HG02938 (cell line): ENCODE measurements at regions not wholly inside any gene's neighbourhood (a gene's known extent, or its start where the extent isn't known, plus 50 kb on each side); places are given as distances from the start of the nearest gene placed in this dataset.
A peak's percentile ranks its signal among the peaks of the same experiment; 100 is the strongest.

Experiments
- ATAC-seq: cut with Tn5 transposase; IDR thresholded peaks from one replicate; pipeline ENCODE4 v1.9.1; 2021; ENCODE audit warnings: mild to moderate bottlenecking, moderate library complexity; ENCODE audit not compliant: unreplicated experiment

GRCh38 chrX:79645749-79646148 lies 278.6 kb upstream of the ITM2A start:
- ATAC-seq: no peak

GRCh38 chrX:79631526-79631925 lies 264.4 kb upstream of the ITM2A start:
- ATAC-seq: no peak

- ATAC-seq: peak; percentile 76
Measured at GRCh38 chrX:79630033-79631009, 263.2 kb upstream of the ITM2A start.

- ATAC-seq: no peak
Measured at GRCh38 chrX:79623098-79623762, 256.1 kb upstream of the ITM2A start.

- ATAC-seq: no peak
Measured at GRCh38 chrX:79618280-79618679, 251.1 kb upstream of the ITM2A start.

- ATAC-seq: no peak
Measured at GRCh38 chrX:79604364-79604763, 237.2 kb upstream of the ITM2A start.

- ATAC-seq: no peak
Measured at GRCh38 chrX:79601341-79602131, 234.4 kb upstream of the ITM2A start.

GRCh38 chrX:79592259-79592658 lies 225.1 kb upstream of the ITM2A start:
- no peak for ATAC-seq

- no peak for ATAC-seq
Measured at GRCh38 chrX:79588233-79588632, 221.1 kb upstream of the ITM2A start.

- no peak for ATAC-seq
Measured at GRCh38 chrX:79573760-79574159, 206.6 kb upstream of the ITM2A start.

- no peak for ATAC-seq
Measured at GRCh38 chrX:79572566-79572965, 205.4 kb upstream of the ITM2A start.

- no peak for ATAC-seq
Measured at GRCh38 chrX:79570524-79571240, 203.5 kb upstream of the ITM2A start.

GRCh38 chrX:79568309-79568708 lies 201.2 kb upstream of the ITM2A start:
- ATAC-seq: no peak

- ATAC-seq: no peak
Measured at GRCh38 chrX:79564362-79564761, 197.2 kb upstream of the ITM2A start.

- ATAC-seq: no peak
Measured at GRCh38 chrX:79559290-79559689, 192.2 kb upstream of the ITM2A start.

GRCh38 chrX:79557212-79557611 lies 190.1 kb upstream of the ITM2A start:
- no peak for ATAC-seq

GRCh38 chrX:79556800-79557199 lies 189.7 kb upstream of the ITM2A start:
- no peak for ATAC-seq

- no peak for ATAC-seq
Measured at GRCh38 chrX:79530310-79531108, 163.4 kb upstream of the ITM2A start.

GRCh38 chrX:79524642-79525041 lies 157.5 kb upstream of the ITM2A start:
- ATAC-seq: no peak

GRCh38 chrX:79515529-79515928 lies 148.4 kb upstream of the ITM2A start:
- ATAC-seq: no peak
